Activated T-cell treated with anti-CD3 and anti-CD28 coated beads, Interleukin-2, amount 50 U/mL, for 24 hours (primary cell): ENCODE measurements at regions not wholly inside any gene's neighbourhood (a gene's known extent, or its start where the extent isn't known, plus 50 kb on each side); places are given as distances from the start of the nearest gene placed in this dataset.

Experiments used
- DNase-seq: peaks from one replicate; pipeline ENCODE4 v3.0.0-alpha.2; 2020
- H3K27ac Mint-ChIP-seq: 2 replicates; pipeline ENCODE4 v1.8.0; 2020; ENCODE audit warnings: mild to moderate bottlenecking, mixed read lengths
- H3K27me3 Mint-ChIP-seq: 2 replicates; pipeline ENCODE4 v1.8.0; 2020; ENCODE audit warnings: mixed read lengths
- H3K36me3 Mint-ChIP-seq: 2 replicates; pipeline ENCODE4 v1.8.0; 2020; ENCODE audit warnings: low read depth, mixed read lengths
- H3K4me1 Mint-ChIP-seq: 2 replicates; pipeline ENCODE4 v1.8.0; 2020; ENCODE audit warnings: low read depth, mixed read lengths
- H3K4me3 Mint-ChIP-seq: 2 replicates; pipeline ENCODE4 v1.8.0; 2020; ENCODE audit warnings: mild to moderate bottlenecking, moderate library complexity, mixed read lengths
- H3K9me3 Mint-ChIP-seq: 2 replicates; pipeline ENCODE4 v1.8.0; 2020; ENCODE audit warnings: mixed read lengths

- H3K4me1 Mint-ChIP-seq = no peaks in the 10 kb centered on the region
- H3K9me3 Mint-ChIP-seq = peaks cover 4% of the 10 kb centered on the region
- no peak overlapping the region for H3K4me3 Mint-ChIP-seq
- H3K36me3 Mint-ChIP-seq = no peaks in the 10 kb centered on the region
- DNase-seq = no peak
- no peak overlapping the region for H3K27ac Mint-ChIP-seq
- no peaks in the 10 kb centered on the region for H3K27me3 Mint-ChIP-seq
Measured at GRCh38 chr2:217489145-217489960, 513.4 kb downstream of the TNS1 start.

DNA sequence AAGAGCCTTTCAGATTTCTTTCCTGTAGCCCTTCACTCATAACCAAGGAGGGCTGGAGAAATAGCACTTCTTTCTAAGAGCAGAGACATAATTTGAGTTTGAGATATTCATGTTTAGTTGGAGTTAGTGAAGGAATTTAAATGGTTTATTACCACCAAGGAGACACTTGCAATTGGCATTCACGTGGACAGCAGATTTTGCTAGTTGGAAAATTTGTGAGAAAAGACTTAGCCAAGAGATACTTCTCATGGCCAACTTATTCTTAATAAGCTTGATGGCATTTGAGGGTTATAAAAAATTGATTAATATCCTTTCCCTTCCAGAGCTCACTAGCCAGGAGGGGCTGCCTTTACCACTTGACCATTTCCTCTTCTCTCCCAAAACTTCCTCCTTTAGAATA is 518.7 kb downstream of the TNS1 start:
- H3K36me3 Mint-ChIP-seq = no peaks in the 10 kb centered on the region
- no peak overlapping the region for H3K27ac Mint-ChIP-seq
- no peaks in the 10 kb centered on the region for H3K9me3 Mint-ChIP-seq
- H3K4me3 Mint-ChIP-seq = no peak overlapping the region
- no peaks in the 10 kb centered on the region for H3K27me3 Mint-ChIP-seq
- DNase-seq = no peak
- H3K4me1 Mint-ChIP-seq = no peaks in the 10 kb centered on the region

DNA sequence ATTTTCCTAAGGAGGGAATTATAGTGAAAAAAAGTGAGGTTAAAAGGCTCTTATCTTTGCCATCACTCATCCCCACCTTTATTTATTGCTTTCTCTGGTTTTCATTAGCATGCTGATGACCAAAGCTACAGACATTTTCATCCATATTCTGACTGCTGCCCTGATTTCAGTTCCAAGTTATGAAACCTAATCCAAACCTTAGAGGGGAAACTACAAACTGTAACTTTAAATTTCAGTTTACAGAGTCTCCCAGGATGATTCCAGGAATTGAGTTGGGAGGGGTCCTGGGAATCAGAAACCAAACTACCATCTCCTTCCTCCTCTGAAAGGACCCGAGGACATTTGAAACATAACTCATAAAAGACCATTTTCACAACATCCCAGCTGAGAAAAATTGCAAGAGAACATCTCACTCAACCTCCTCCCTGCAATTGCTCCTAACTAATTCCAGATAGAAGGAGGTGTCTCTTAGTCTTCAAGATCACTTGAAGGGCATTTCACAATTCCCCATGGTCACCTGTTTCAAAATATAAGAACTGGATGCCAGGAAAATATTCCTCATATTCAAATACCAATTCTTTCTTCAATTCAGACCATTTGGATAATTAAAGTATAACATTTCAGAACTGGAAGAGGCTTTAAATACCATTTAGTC is 520.6 kb downstream of the TNS1 start:
- Mint-ChIP-seq H3K9me3 (no peaks in the 10 kb centered on the region), H3K27ac (no peak overlapping the region), H3K27me3 (no peaks in the 10 kb centered on the region), H3K4me3 (no peak overlapping the region), H3K4me1 (no peaks in the 10 kb centered on the region), H3K36me3 (no peaks in the 10 kb centered on the region)
- DNase-seq = no peak

GRCh38 chr2:217481577-217481976 is 521.2 kb downstream of the TNS1 start:
- H3K27ac Mint-ChIP-seq = no peak overlapping the region
- no peaks in the 10 kb centered on the region for H3K4me1 Mint-ChIP-seq
- H3K4me3 Mint-ChIP-seq = no peak overlapping the region
- no peaks in the 10 kb centered on the region for H3K36me3 Mint-ChIP-seq
- DNase-seq = no peak
- H3K9me3 Mint-ChIP-seq = no peaks in the 10 kb centered on the region
- no peaks in the 10 kb centered on the region for H3K27me3 Mint-ChIP-seq

- Mint-ChIP-seq H3K4me3 (no peak overlapping the region), H3K27me3 (no peaks in the 10 kb centered on the region), H3K27ac (no peak overlapping the region), H3K36me3 (no peaks in the 10 kb centered on the region), H3K4me1 (no peaks in the 10 kb centered on the region), H3K9me3 (no peaks in the 10 kb centered on the region)
- no peak for DNase-seq
Measured at GRCh38 chr2:217479566-217479965, 523.2 kb downstream of the TNS1 start.

- no peak overlapping the region for H3K27ac Mint-ChIP-seq
- H3K4me1 Mint-ChIP-seq = no peaks in the 10 kb centered on the region
- no peak for DNase-seq
- H3K36me3 Mint-ChIP-seq = no peaks in the 10 kb centered on the region
- H3K9me3 Mint-ChIP-seq = no peaks in the 10 kb centered on the region
- no peak overlapping the region for H3K4me3 Mint-ChIP-seq
- no peaks in the 10 kb centered on the region for H3K27me3 Mint-ChIP-seq
Measured at GRCh38 chr2:217478831-217479455, 523.9 kb downstream of the TNS1 start.

DNA sequence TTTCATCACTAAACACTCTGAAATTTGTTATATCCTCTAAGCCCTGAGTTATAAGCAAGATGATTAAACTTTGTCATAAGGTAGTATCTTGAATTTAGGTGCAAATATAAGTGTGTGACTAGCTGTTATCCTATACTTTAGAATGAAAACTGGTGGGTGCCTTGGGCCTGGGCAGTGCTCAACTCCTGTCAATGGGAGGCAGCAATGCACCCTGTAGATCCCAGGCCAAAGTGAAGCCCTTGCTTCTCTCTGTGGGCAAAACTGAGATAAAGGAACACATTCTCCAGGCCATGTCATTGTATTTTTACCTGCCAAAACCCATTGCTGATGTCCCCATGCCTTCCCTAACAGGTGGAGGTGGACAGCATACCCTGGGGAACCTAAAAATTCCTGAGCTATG is 525.2 kb downstream of the TNS1 start:
- Mint-ChIP-seq H3K4me1 (no peaks in the 10 kb centered on the region), H3K27me3 (no peaks in the 10 kb centered on the region), H3K27ac (no peak overlapping the region), H3K9me3 (no peaks in the 10 kb centered on the region), H3K36me3 (no peaks in the 10 kb centered on the region), H3K4me3 (no peak overlapping the region)
- DNase-seq = no peak

DNA sequence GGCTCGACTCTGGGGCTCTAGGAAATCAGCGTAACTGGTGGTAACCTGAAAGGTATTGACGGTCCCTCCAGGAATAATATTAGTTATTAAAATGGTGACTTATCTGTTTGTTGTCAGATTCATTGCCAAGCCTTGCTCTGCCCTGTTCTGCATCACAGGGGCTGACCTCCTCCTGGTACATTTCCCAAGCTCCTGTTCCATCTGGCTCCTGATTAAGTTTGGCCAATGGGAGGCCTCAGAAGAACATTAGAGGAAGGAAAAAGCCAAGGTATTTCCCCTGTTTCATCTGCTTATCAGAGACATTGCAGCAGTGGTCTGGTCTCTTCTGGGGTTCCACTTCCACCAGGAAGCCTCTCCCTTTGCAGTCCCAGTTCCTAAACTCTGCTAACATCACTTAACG is 527.0 kb downstream of the TNS1 start:
- no peaks in the 10 kb centered on the region for H3K4me1 Mint-ChIP-seq
- H3K36me3 Mint-ChIP-seq = no peaks in the 10 kb centered on the region
- no peak overlapping the region for H3K4me3 Mint-ChIP-seq
- H3K9me3 Mint-ChIP-seq = no peaks in the 10 kb centered on the region
- H3K27me3 Mint-ChIP-seq = no peaks in the 10 kb centered on the region
- H3K27ac Mint-ChIP-seq = no peak overlapping the region
- no peak for DNase-seq

- DNase-seq = no peak
- no peaks in the 10 kb centered on the region for H3K4me1 Mint-ChIP-seq
- no peaks in the 10 kb centered on the region for H3K9me3 Mint-ChIP-seq
- H3K4me3 Mint-ChIP-seq = no peak overlapping the region
- no peaks in the 10 kb centered on the region for H3K27me3 Mint-ChIP-seq
- no peaks in the 10 kb centered on the region for H3K36me3 Mint-ChIP-seq
- H3K27ac Mint-ChIP-seq = no peak overlapping the region
Measured at GRCh38 chr2:217475101-217475500, 527.7 kb downstream of the TNS1 start.

DNA sequence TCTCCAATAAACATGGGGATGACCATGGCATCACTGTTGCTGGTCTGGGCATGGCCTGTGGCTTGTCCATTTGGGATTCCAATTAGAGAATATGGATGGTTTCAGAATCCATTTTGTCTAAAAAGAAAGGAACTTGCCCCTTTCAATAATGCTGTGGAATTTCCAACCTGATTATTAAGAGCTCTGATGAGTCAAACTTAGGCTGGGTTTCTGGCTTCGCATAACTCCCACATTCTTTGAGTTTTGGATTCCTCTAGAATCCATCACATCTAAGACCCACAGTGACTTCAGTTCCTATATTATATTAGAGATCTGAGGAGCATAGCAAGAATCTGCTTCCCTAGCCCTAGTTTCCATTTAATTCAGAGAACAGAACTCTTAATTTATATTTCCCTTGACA is 531.5 kb downstream of the TNS1 start:
- no peaks in the 10 kb centered on the region for H3K27me3 Mint-ChIP-seq
- H3K27ac Mint-ChIP-seq = no peak overlapping the region
- H3K9me3 Mint-ChIP-seq = no peaks in the 10 kb centered on the region
- H3K4me1 Mint-ChIP-seq = no peaks in the 10 kb centered on the region
- no peak overlapping the region for H3K4me3 Mint-ChIP-seq
- no peaks in the 10 kb centered on the region for H3K36me3 Mint-ChIP-seq
- DNase-seq = no peak

DNA sequence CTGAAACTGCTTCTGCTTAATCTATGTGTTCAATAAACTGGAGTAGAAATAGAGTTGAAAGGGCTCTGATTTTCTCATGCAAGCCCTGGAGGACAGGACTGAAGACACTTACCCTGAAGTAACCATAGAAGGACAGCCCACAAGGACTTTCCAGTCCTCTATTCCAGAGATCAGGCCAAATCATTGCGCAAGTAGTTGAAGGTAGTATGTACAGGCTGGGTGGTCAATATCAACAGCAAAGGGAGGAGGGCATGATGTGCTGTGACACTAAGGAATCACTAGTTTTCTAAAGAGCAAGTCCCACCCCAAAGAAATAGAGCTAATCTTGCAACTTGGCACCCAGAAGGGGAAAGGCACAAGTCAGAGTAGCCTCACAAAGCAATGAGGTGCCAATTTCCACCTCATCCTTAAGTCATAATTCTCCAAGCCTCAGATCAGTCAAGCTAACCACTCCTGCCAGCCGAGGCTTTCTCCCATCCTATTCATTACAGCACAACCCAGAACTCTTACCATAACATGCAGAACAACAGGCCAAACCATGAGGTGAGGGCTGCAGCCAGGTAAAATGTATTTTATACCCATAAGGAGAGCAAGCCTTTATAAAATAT is 533.5 kb downstream of the TNS1 start:
- H3K4me1 Mint-ChIP-seq = no peaks in the 10 kb centered on the region
- H3K9me3 Mint-ChIP-seq = no peaks in the 10 kb centered on the region
- DNase-seq = no peak
- H3K4me3 Mint-ChIP-seq = no peak overlapping the region
- H3K27me3 Mint-ChIP-seq = no peaks in the 10 kb centered on the region
- no peaks in the 10 kb centered on the region for H3K36me3 Mint-ChIP-seq
- no peak overlapping the region for H3K27ac Mint-ChIP-seq

DNA sequence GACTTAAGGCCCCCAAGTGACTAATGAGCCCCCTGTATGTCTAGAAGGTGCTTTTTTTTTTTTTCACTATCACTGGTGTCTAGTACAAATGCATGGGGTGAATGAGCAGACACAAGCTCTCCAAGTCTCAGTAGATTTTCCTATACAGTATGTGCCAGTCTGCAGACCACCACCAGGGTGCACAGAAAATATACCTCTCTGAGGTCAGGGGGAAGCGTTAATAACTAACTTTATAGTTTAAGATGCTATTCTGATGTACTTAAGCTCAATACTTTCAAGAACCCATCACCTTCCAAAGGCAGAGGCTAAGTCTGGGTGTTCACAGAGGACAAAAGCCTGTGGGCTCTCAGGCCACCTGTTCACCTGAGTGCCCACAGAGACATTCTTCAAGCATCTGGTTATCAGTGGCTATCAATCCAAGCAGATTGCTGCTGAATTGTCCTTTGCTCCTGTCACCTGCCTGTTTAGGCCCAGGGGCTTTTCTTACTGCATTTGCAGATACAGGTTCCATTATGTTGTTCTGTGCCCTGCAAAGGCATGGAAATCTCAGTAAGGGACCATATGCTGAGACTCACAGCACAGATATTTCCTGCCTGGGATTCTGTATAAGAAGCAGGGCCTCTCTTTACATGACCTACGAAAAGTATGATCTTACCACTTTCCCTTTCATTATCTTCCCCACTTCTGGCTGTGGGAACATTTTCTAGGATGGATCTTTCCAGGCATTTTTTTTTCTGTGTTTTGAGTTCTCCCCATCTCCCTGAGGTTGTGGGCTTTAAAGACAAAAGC is 534.6 kb downstream of the TNS1 start:
- no peak for DNase-seq
- Mint-ChIP-seq H3K4me3 (no peak overlapping the region), H3K27me3 (no peaks in the 10 kb centered on the region), H3K4me1 (no peaks in the 10 kb centered on the region), H3K9me3 (no peaks in the 10 kb centered on the region), H3K36me3 (no peaks in the 10 kb centered on the region), H3K27ac (no peak overlapping the region)

GRCh38 chr2:217467331-217467730 is 535.5 kb downstream of the TNS1 start:
- Mint-ChIP-seq H3K27me3 (no peaks in the 10 kb centered on the region), H3K9me3 (no peaks in the 10 kb centered on the region), H3K36me3 (no peaks in the 10 kb centered on the region), H3K4me3 (no peak overlapping the region), H3K27ac (no peak overlapping the region), H3K4me1 (no peaks in the 10 kb centered on the region)
- DNase-seq = no peak

DNA sequence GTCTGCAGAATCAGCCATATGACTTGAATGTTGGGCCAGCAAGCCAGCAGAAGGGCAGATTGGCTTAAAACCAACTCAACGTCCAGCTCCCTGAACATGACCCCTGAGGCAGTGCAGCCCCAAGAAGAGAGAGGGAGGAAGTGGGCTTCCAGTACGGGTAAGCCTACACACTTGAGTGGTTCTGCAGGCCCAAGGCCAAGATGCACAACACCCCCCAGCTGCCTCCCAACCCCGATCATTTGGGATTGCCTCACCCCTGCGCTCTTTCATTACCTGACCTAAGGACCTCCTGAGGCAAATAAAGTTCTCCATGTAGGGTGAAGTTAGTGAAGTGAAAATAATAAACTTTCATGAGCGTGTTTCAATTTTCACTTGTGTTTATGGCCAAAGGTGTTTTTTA is 536.0 kb downstream of the TNS1 start:
- no peaks in the 10 kb centered on the region for H3K36me3 Mint-ChIP-seq
- no peaks in the 10 kb centered on the region for H3K27me3 Mint-ChIP-seq
- H3K27ac Mint-ChIP-seq = no peak overlapping the region
- DNase-seq = no peak
- H3K4me3 Mint-ChIP-seq = no peak overlapping the region
- H3K4me1 Mint-ChIP-seq = no peaks in the 10 kb centered on the region
- H3K9me3 Mint-ChIP-seq = no peaks in the 10 kb centered on the region
